ENCODE measurements at regions not wholly inside any gene's neighbourhood (a gene's known extent, or its start where the extent isn't known, plus 50 kb on each side); places are given as distances from the start of the nearest gene placed in this dataset.

DNA sequence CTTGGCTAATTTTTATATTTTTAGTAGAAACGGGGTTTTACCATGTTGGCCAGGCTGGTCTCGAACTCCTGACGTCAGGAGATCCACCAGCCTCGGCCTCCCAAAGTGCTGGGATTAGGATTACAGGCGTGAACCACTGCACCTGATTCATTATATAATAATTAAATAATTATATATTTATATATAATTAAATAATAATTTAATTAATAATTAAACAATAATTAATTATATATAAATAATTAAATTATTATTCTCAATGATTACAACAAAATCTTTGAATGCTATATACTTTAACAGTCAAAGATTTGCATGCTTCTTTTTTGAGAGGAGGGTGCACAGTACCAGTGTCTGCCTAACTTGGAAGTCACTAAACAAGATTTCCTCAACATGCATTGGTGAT is 872.3 kb downstream of the EFNB2 start:
- Histone ChIP-seq H3K4me3 (no peak overlapping the region), H3K36me3 (no peaks in the 10 kb centered on the region), H3K4me1 (no peaks in the 10 kb centered on the region), H3K27me3 (no peaks in the 10 kb centered on the region), H3K27ac (no peak overlapping the region), H3K9me3 (no peaks in the 10 kb centered on the region)
- no peak for DNase-seq (ENCODE audit: low spot score)
- no peak for TF ChIP-seq CTCF (IDR thresholded peaks at IDR 0.05)

DNA sequence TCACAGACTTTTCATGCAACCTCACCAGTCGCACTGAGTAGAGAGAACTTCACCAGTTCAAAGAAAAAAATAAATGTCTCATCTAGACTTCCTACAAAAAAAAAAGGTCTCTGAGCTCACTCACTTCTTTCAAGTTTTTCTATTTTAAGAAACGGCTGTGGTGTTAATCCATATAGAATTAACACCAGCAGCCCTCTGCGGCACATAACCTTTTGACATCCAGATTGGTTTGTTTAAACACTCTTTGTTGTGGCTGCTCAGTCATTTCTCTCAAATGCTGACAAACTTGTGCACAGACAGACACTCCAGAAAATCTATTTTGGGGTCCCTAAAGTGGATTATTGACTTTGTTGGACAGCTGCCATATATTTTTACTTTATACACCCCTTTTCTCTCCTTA is 874.9 kb downstream of the EFNB2 start:
- Histone ChIP-seq H3K36me3 (no peaks in the 10 kb centered on the region), H3K27me3 (no peaks in the 10 kb centered on the region), H3K4me3 (no peak overlapping the region), H3K27ac (no peak overlapping the region), H3K4me1 (no peaks in the 10 kb centered on the region), H3K9me3 (no peaks in the 10 kb centered on the region)
- no peak for TF ChIP-seq CTCF (IDR thresholded peaks at IDR 0.05)
- no peak for DNase-seq (ENCODE audit: low spot score)

GRCh38 chr13:105658431-105658830 is 877.0 kb downstream of the EFNB2 start:
- Histone ChIP-seq H3K27ac (no peak overlapping the region), H3K9me3 (no peaks in the 10 kb centered on the region), H3K4me1 (no peaks in the 10 kb centered on the region), H3K27me3 (no peaks in the 10 kb centered on the region), H3K4me3 (no peak overlapping the region), H3K36me3 (no peaks in the 10 kb centered on the region)
- no peak for TF ChIP-seq CTCF (IDR thresholded peaks at IDR 0.05)
- DNase-seq (ENCODE audit: low spot score) = no peak

DNA sequence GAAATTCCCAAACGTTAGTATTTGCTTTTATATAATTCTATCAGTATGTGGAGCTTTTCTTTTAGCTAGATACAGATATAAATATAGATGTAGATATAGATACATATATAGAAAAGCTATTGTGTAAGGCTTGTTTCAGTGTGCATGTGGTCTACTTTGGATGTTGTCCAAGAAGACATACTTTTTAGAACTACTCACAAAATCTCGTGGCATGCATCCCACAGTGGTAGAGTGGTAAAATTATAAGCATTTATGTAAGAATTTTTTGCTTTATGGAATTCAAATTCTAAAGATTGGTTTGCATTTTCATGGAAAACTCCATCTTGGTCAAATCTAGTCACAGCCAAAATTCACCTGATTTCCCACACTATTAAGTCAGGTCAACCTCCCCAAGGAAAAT is 880.4 kb downstream of the EFNB2 start:
- no peak for DNase-seq (ENCODE audit: low spot score)
- Histone ChIP-seq H3K36me3 (no peaks in the 10 kb centered on the region), H3K4me3 (no peak overlapping the region), H3K27me3 (no peaks in the 10 kb centered on the region), H3K9me3 (peaks cover 0 to under 1% of the 10 kb centered on the region in 2 donors), H3K27ac (no peak overlapping the region), H3K4me1 (no peaks in the 10 kb centered on the region)
- TF ChIP-seq CTCF (IDR thresholded peaks at IDR 0.05) = no peak

DNA sequence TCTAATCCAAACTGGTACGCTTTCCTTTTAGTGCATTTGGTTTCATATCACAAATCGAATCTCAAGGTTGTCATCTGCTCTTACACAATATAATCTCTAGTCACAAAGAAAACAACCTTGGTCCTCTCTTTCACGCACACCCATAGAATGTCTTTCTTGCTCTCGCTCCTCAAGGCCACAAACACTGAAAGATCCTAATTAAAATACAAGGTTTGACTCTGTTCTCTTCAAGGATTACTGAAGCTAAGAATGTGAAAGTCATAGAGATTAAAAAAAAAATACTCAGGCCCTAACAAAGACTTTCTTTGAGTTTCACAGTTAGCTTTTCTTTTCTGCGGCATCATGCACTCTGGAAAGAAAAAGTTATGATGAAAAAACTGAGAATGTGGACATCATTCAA is 891.5 kb downstream of the EFNB2 start:
- no peak for DNase-seq (ENCODE audit: low spot score)
- H3K36me3 ChIP-seq = no peaks in the 10 kb centered on the region
- TF ChIP-seq CTCF (IDR thresholded peaks at IDR 0.05) = no peak

DNA sequence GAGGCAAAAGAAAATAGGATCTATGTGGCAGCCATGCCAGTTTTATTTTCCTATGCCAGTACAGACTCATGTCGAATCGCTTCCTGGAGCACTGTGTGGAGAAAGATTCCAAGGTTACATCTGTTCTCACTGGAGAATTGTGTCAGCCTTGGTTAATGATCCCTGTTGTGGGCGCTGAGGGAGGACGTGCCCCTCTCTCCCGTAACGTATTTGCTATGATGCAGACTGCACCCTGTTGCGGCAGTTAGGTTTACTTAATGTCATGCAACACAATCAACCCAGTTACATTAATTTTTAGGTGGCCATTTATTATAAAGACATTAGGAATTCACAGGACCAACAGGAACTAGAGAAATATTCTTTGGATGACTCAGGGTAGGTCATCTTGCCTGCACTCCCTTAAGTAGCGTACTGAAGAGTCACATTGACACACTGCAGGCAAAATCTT is 892.9 kb downstream of the EFNB2 start:
- TF ChIP-seq CTCF (IDR thresholded peaks at IDR 0.05) = no peak
- DNase-seq (ENCODE audit: low spot score) = no peak
- Histone ChIP-seq H3K4me3 (no peak overlapping the region), H3K36me3 (no peaks in the 10 kb centered on the region), H3K27ac (no peak overlapping the region), H3K27me3 (no peaks in the 10 kb centered on the region), H3K4me1 (no peaks in the 10 kb centered on the region), H3K9me3 (no peaks in the 10 kb centered on the region)

More for the DNA sequence above, 891.5 kb downstream of the EFNB2 start:
- Histone ChIP-seq H3K4me3 (no peak overlapping the region), H3K27ac (no peak overlapping the region), H3K9me3 (peaks cover 0 to 14% of the 10 kb centered on the region in 2 donors), H3K4me1 (no peaks in the 10 kb centered on the region), H3K27me3 (no peaks in the 10 kb centered on the region)

Measured in right atrium auricular region (tissue), 2 donors.